Smooth muscle cell (in vitro differentiated cells): ENCODE measurements at regions not wholly inside any gene's neighbourhood (a gene's known extent, or its start where the extent isn't known, plus 50 kb on each side); places are given as distances from the start of the nearest gene placed in this dataset.

Experiments
- DNase-seq: peaks from one replicate; lab custom pipeline; 2025; ENCODE audit not compliant: unreplicated experiment; lab: John Stamatoyannopoulos, UW
- H2AFZ ChIP-seq: fragments of 200-600 bp; sonication (generic); 2 replicates; pipeline ENCODE4 v1.6.0; 2016; ENCODE audit warnings: antibody characterized with exemption, low read depth, mild to moderate bottlenecking
- H3F3A ChIP-seq: fragments of 200-600 bp; sonication (generic); 2 replicates; pipeline ENCODE4 v1.6.0; 2017; ENCODE audit warnings: antibody characterized with exemption, low read depth
- H3K27ac ChIP-seq: fragments of 200-600 bp; sonication (generic); 2 replicates; pipeline ENCODE4 v1.5.1; 2016; ENCODE audit warnings: low read depth, mild to moderate bottlenecking
- H3K27me3 ChIP-seq: fragments of 200-600 bp; sonication (generic); 2 replicates; pipeline ENCODE4 v1.6.1; 2016; ENCODE audit warnings: low read depth, mild to moderate bottlenecking
- H3K36me3 ChIP-seq: fragments of 200-600 bp; sonication (generic); 2 replicates; pipeline ENCODE4 v1.5.1; 2016; ENCODE audit warnings: low read depth
- H3K4me1 ChIP-seq: fragments of 200-600 bp; sonication (generic); 2 replicates; pipeline ENCODE4 v1.5.1; 2016; ENCODE audit warnings: low read depth
- H3K4me2 ChIP-seq: fragments of 200-600 bp; sonication (generic); 2 replicates; pipeline ENCODE4 v1.6.0; 2016; ENCODE audit warnings: mild to moderate bottlenecking
- H3K4me3 ChIP-seq: fragments of 200-600 bp; sonication (generic); 2 replicates; pipeline ENCODE4 v1.5.1; 2016; ENCODE audit warnings: mild to moderate bottlenecking
- H3K79me2 ChIP-seq: fragments of 200-600 bp; sonication (generic); 2 replicates; pipeline ENCODE4 v1.6.0; 2016; ENCODE audit warnings: low read depth, mild to moderate bottlenecking
- H3K9ac ChIP-seq: fragments of 200-600 bp; sonication (generic); 2 replicates; pipeline ENCODE4 v1.6.0; 2016; ENCODE audit warnings: low read depth
- H3K9me3 ChIP-seq: fragments of 200-600 bp; sonication (generic); replicated peaks from 2 replicates; pipeline ENCODE4 v1.5.1; 2016; ENCODE audit warnings: low read depth
- H4K20me1 ChIP-seq: fragments of 200-600 bp; sonication (generic); 2 replicates; pipeline ENCODE4 v1.6.0; 2016; ENCODE audit warnings: low read depth
- CTCF ChIP-seq: fragments of 200-600 bp; sonication (generic); IDR thresholded peaks from 2 replicates; pipeline ENCODE4 v1.5.1; 2017; ENCODE audit warnings: borderline replicate concordance, mild to moderate bottlenecking, antibody characterized with exemption; ENCODE audit not compliant: insufficient read depth, poor library complexity, severe bottlenecking
- WGBS: methylation state at CpG from one replicate; pipeline ENCODE4 v1.1.7; 2016; ENCODE audit warnings: low lambda C conversion rate; 5-methylcytosine and 5-hydroxymethylcytosine counted together

GRCh38 chrX:121886557-121886956 lies 839.1 kb downstream of the GLUD2 start:
- no peaks in the 10 kb centered on the region for H3K27me3 ChIP-seq
- 83% methylated on average over 2 of the region's 2 CpGs for whole genome bisulfite sequencing
- H2AFZ ChIP-seq: no peak overlapping the region
- H3K9ac ChIP-seq: no peak overlapping the region
- DNase-seq: no peak
- H4K20me1 ChIP-seq: no peaks in the 10 kb centered on the region
- H3K4me3 ChIP-seq: no peak overlapping the region
- no peaks in the 10 kb centered on the region for H3K4me1 ChIP-seq
- H3K27ac ChIP-seq: no peak overlapping the region
- no peak for TF ChIP-seq CTCF
- no peaks in the 10 kb centered on the region for H3F3A ChIP-seq
- no peaks in the 10 kb centered on the region for H3K79me2 ChIP-seq
- no peaks in the 10 kb centered on the region for H3K36me3 ChIP-seq
- no peak overlapping the region for H3K4me2 ChIP-seq
- H3K9me3 ChIP-seq: no peaks in the 10 kb centered on the region

GRCh38 chrX:121894756-121895155 lies 847.3 kb downstream of the GLUD2 start:
- Histone ChIP-seq H3K27ac (no peak overlapping the region), H3K4me2 (no peak overlapping the region), H3K4me1 (no peaks in the 10 kb centered on the region), H3K36me3 (no peaks in the 10 kb centered on the region), H3F3A (no peaks in the 10 kb centered on the region), H4K20me1 (no peaks in the 10 kb centered on the region), H3K9ac (no peak overlapping the region), H2AFZ (no peak overlapping the region), H3K79me2 (no peaks in the 10 kb centered on the region), H3K9me3 (no peaks in the 10 kb centered on the region), H3K27me3 (no peaks in the 10 kb centered on the region), H3K4me3 (no peak overlapping the region)
- no peak for TF ChIP-seq CTCF
- WGBS: 91% methylated on average over 3 of the region's 3 CpGs
- DNase-seq: no peak

GRCh38 chrX:121902463-121902862 lies 855.1 kb downstream of the GLUD2 start:
- no peak overlapping the region for H3K4me2 ChIP-seq
- H3K27ac ChIP-seq: no peak overlapping the region
- H3K4me1 ChIP-seq: no peaks in the 10 kb centered on the region
- H3K36me3 ChIP-seq: no peaks in the 10 kb centered on the region
- no peak overlapping the region for H2AFZ ChIP-seq
- no peaks in the 10 kb centered on the region for H3K79me2 ChIP-seq
- no peak for TF ChIP-seq CTCF
- no peak overlapping the region for H3K4me3 ChIP-seq
- H3F3A ChIP-seq: no peaks in the 10 kb centered on the region
- H3K9me3 ChIP-seq: no peaks in the 10 kb centered on the region
- H3K27me3 ChIP-seq: no peaks in the 10 kb centered on the region
- DNase-seq: no peak
- H4K20me1 ChIP-seq: no peaks in the 10 kb centered on the region
- no peak overlapping the region for H3K9ac ChIP-seq
- WGBS: 51% methylated on average over 2 of the region's 2 CpGs

- no peaks in the 10 kb centered on the region for H3K4me1 ChIP-seq
- 83% methylated on average over 7 of the region's 7 CpGs for WGBS
- DNase-seq: no peak
Observed at GRCh38 chrX:121903961-121904360, 856.6 kb downstream of the GLUD2 start.

More at GRCh38 chrX:121903961-121904360, 856.6 kb downstream of the GLUD2 start:
- no peak overlapping the region for H2AFZ ChIP-seq
- no peaks in the 10 kb centered on the region for H3K9me3 ChIP-seq
- H3K9ac ChIP-seq: no peak overlapping the region
- no peaks in the 10 kb centered on the region for H3F3A ChIP-seq
- no peaks in the 10 kb centered on the region for H4K20me1 ChIP-seq
- no peaks in the 10 kb centered on the region for H3K27me3 ChIP-seq
- H3K4me2 ChIP-seq: no peak overlapping the region
- TF ChIP-seq CTCF: no peak
- no peaks in the 10 kb centered on the region for H3K79me2 ChIP-seq
- no peak overlapping the region for H3K4me3 ChIP-seq
- no peaks in the 10 kb centered on the region for H3K36me3 ChIP-seq
- H3K27ac ChIP-seq: no peak overlapping the region
